Activated CD4-positive, alpha-beta T cell treated with anti-CD3 and anti-CD28 coated beads, Interleukin-10, Interleukin-2, amounts not matched to agents 100 ng/mL and 50 ng/mL, durations not matched to agents 16 hours and 8 hours (primary cell): ENCODE measurements at regions not wholly inside any gene's neighbourhood (a gene's known extent, or its start where the extent isn't known, plus 50 kb on each side); places are given as distances from the start of the nearest gene placed in this dataset.

ENCODE experiments used
- DNase-seq: peaks from one replicate; pipeline ENCODE4 v3.0.0-alpha.2; 2020

DNA sequence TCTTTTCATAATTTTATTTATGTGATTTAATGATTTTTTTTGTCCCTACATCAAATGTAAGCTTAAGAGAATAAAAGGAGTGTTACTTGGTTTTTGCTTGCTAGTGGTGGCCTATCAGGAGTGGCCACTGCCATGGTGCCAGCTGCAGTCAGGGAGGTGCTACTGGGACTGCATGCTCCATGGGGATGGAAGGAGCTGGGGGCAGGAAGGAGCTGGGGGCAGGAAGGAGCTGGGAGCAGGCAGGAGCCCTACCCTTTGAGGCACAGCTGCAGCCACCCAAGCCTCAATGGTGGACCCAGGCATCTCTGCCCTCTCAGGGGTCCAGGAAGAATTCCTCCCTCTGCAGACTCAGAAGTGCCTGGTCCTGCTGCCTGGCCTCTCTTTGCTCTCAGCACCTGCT lies 796.0 kb downstream of the SLC16A7 start:
- no peak for DNase-seq

DNA sequence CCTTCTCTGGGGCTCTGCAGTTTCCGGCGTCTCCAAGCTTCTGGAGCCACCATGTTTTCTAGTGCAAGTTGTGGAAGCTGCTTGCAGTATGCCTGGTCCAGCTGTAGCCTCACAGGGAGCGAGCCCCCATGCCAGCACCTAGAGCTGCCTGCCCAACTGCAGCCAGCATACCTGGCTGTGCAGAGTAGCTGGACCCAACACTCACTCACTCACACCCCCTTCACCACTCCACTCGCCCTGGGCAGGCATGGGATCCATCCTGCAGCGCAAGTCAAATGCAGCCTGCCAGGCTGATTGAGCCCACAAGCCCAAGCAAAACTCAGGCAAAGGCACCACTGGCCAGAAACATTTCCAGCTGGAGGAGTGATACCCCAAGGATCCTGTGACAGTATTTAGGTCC lies 797.3 kb downstream of the SLC16A7 start:
- no peak for DNase-seq

DNA sequence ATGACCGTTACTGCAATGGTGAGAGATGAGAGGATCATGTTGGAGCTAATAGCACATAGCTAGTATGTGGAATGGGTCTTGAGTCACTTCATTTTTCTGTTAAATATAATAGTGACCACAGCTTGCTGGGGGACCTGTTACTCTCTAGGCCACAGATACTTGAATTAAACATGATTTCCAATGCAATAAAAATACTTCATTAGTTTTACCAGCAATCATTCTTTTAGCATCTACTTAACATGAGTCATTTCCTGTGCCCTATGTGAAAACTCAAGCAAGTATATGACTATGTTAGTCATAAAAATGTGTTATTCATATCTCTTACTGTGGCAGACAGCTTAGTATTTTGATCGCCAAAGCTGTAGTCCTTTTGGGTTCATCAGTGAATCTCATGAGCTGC lies 798.8 kb downstream of the SLC16A7 start:
- no peak for DNase-seq

DNA sequence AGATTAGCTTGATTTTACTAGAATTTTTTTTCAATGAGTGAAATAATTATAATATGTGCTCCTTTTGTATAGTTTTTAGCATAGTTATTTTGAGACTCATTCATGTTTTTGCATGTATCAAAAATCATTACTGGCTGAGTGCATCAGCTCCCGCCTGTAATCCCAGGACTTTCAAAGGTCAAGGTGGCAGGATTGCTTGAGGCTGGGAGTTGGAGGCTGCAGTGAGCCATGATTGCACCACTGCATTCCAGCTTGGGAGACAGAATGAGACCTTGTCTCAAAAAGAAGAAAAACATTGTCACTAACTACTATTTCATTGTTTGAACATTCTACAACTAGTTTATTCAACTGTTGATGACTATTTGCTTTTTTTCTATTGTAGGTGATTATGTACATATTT lies 802.7 kb downstream of the SLC16A7 start:
- DNase-seq = no peak

DNA sequence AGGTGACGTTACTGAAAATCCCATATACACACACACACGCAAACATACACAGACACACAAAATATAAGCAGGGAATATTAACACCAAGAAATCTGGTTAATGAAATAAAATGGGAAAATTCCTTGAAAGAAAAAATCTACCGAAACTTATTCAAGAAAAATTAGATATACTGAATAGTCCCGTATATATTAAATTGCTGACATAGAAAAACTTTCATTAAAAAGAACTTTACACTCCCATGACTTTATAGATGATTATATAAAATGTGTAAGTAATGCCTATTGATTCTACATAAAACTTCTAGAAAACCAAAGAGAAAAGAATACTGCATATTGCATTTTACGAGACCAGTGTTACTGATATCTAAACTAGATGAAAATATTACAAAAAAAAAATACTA lies 803.2 kb downstream of the SLC16A7 start:
- DNase-seq = no peak

DNA sequence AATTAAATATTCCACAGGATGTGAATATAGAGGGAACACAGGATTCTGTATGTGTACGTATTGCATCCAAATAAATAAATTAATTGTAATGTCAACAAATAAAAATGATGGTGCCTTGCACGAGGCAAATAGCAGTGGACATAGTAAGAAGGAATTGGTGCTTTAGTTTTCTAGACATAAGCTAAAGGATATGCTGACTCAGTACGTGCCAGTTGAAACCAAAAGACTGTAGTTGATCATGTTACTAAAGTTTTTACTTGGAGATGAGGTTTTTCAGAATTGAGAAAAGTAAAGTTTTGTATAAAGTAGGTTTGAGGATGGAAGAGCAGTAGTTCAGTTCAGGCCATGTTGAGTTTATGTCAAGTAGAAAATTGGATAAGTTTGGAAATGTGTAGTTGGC lies 807.2 kb downstream of the SLC16A7 start:
- no peak for DNase-seq

DNA sequence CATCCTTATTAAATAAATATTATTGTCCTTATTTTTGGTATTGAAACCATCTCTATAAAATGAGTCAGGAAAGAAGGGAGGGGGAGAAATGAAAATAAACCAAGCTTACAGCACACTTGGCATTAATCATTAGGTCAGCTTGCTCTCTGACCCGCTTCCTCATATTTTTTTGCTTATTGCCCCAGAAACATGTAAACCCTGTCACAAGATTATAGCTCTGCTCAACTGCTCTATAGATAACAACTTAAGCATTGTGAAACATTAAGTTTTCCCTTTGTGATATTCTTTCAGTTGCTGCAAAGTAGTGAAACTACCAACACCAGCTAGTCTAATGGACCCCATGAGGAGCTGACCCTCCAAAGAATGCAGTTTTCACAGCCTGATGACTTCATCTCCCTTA lies 819.5 kb downstream of the SLC16A7 start:
- no peak for DNase-seq

DNA sequence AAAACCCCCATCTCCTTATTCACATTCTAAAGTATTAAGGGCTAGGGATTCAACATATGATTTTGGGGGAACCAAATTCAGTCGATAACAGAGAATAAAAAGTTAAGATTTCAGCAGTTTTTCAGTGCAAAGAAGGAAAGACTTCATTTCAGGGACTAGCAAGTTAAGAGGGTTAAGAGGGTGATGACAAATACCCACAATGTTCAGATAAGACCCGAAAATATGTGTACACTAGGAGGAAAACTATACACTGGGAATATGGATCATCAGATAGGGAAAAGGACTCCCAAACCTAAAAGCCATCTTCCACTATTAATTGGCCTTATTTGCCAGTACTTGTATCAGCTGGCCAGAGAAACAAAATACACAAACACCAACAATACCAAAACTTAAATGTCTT lies 824.2 kb downstream of the SLC16A7 start:
- DNase-seq = no peak

DNA sequence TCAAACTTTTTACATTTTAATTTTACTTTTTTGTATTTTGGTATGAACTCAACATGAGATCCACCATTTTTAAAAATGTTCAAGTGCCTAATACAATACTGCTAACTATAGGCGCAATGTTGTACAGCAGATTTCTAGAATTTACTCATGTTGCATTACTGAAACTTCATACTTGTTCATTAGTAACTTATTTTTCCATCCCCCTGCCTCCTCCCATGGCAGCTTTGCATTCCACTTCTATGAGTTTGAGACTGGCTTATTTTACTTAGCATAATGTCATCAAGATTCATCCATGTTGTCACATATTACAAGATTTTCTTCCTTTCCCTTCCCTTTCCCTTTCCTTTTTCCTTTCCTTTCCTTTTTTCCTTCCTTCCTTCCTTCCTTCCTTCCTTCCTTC lies 825.9 kb downstream of the SLC16A7 start:
- no peak for DNase-seq

DNA sequence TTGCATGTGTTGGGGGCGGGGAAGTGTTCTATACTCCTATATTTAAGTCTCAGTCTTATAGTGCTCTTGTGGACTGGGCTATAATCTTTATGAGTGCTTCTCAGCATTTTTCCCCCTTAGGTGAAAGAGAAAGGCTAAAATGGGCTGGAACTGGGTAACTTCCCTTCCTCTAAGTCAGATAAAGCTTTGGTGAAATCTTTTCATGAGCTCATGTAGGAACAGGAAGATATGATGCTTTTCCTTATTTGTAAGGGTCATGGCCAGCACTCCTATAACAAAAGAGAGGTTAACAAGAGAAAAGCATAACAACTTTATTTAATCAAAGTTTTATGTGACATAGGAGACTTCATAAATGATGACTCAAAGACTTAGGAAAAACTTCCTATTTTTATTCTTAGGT lies 841.5 kb downstream of the SLC16A7 start:
- DNase-seq = no peak

DNA sequence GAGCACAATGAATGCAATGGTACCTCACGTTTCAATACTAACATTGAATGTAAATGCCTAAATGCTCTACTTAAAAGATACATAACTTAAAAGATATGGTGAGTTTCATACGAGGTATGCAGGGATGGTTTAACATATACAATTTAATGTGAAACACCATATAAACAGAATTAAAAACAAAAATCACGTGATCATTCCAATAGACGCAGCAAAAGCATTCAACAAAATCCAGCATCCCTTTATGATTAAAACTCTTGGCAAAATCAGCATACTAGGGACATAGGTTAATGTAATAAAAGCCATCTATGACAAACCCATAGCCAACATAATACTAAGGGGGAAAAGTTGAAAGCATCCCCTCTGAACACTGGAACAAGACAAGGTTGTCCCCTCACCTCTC lies 845.7 kb downstream of the SLC16A7 start:
- DNase-seq = no peak

DNA sequence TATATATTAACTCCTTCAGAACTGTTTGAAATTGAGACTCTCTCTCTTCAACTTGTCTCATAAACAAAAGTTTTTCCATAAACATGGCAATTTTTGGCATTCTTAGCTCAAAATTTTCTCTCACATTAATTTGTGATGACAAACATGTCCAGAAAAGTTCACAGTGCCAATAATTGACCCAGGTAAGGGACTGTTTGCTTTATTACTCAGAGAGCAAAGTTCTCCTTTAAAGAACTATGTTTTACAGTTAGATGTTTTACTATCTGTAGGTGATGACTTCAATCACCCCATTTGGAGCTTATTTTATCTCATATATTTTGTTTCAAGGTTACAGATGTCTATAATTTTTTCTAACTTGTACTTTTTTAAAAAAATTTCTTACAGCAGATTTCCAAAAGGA lies 855.6 kb downstream of the SLC16A7 start:
- no peak for DNase-seq

DNA sequence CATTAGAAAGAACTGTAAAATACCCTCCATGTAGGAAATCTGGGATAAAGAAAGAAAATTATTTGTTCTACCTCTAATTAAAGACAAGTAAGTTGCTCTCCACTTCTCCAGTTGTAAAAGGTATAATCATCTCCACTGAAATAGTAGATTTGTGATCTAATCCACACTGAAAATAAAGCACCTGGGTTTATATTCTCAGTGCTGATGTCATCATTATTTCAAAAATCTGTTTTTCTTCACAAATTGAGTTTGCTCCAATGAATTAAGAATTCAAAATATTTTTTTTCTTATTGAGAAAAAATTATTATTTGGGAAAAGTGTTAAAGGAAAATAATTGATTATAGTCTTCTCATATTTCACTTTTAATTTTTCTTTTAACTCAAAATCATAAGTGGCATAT lies 869.2 kb downstream of the SLC16A7 start:
- DNase-seq = no peak

DNA sequence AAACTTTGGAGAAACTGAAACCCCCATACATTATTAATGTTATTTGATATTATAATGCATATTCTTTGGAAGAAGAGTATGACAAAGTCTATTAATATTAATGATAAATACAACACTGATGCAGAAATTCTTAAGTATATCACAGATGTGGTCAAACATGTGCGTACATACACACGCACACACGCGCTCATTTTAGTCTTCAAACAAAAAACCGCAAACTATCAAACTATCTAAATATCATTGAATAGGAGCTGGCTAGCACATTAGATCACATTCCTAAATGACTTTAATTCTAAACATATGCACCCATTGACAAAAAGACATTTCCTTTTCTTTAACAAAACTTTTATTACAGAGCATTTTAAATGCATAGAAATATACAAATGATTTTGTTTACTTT lies 872.7 kb downstream of the SLC16A7 start:
- no peak for DNase-seq

DNA sequence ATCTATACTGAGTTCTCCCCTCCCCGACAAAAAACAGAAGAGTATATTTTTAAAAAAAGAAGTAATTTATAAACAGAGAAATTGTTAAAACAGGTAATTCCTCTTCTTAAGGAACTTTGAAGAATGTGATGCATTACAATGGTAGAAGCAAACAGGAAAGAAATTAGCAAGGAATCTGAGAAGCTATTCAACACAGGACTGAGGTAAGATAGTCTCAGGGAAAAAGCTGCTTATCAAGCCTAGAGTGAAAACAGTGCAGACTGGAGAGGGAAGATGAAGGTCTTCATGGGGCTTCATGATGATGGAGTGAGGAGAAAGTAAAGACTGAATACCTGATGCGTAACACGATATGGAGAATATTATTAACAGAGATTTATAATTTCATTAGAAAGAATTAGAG lies 880.0 kb downstream of the SLC16A7 start:
- DNase-seq = no peak

DNA sequence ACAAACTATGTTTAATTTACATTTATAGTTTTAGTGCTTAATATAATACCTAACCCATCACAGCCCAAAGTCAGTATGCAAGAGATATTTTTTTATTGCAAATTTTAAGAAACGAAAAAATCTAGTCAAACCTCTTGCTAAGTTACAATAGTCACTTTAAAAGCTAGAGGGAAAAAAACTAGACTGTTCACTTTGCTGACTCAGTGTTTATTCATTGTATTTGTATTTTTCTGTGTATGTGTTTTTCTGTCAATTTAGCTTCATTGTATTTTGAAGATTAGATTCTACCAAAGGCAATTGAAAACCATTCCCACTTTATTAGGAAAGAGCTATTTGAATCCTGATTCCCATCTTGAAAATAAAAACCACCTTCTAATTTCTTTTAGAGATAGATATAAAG lies 891.5 kb downstream of the SLC16A7 start:
- no peak for DNase-seq

DNA sequence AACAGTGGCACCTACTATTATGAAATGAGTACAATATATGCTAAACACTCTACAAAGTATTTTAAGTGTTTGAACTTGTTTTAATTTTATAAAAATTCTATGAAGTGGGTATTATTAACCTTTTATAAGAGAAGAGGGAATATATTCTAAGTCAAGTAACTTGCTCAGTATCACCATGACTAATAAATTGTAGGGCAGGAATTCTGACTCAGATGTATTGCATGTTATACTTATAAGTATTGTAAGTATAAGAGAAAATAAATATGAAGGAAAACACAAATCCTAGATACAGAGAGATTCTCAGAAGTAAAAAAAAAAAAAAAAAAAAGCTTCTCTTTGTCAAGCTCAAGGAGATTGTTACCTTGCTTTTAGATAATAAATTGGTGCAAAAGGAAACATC lies 893.2 kb downstream of the SLC16A7 start:
- DNase-seq = no peak

DNA sequence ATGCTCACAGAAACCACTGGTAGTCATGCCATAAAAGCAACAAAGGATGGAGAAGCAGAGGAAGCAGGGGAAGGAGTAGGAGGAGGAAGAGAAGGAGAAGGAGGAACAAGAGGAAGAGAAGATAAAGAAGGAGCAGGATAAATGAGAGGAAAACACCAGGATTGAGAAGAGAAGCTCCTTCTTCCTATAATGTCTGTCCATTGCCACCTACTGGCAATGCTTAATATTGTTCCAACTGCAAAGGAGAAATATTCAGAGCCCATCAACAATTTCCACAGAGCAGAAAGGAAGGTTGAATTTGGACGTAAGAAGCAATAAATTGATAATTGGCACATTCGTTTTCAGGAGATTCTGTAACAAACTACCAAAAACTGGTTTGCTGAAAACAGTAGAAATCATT lies 898.4 kb downstream of the SLC16A7 start:
- DNase-seq = no peak

DNA sequence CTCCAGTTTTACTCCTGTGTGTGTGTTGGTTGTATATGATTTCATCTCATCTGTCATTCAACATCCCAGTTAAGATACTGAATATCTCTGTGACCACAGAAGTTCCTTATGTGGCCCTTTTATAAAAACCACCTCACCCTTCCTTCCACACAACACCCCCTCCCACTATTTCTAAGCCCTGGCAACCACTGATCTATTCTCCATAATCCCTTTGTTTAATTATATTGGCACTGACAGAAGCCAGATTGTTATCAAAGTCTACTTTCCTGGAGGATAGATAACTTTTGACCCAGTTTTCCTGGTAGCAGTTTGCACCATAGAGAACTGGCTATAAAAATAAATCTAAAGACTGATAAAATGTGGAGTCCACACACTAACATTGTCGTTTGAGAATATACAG lies 902.8 kb downstream of the SLC16A7 start:
- no peak for DNase-seq

DNA sequence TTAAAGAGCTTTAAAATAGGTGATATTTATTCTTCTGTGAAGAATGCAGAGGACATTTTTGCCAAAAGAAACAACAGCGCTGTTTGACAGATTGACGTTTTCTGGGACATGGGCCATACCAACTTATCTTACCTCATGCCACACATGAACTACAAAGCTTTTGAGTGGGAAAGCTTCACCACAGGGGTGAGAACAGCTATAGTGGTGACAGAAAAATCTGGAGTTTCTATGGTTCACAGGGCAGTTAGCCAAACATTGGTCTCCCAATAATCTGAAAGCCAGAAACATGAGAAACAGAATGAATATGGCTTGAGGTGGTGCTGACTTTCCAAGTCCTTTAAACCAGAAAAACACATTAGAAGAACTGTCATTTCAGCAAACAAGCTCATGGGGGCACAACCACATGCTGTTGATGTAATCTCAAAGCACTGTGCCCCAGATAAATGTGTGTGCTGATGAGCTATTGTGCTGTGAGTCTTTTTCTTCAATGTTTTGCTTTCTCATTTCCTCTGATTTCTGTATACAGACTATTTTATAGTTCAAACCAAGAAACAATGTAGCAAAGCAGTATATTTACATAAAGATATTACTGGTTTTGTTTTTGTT lies 905.4 kb downstream of the SLC16A7 start:
- no peak for DNase-seq

DNA sequence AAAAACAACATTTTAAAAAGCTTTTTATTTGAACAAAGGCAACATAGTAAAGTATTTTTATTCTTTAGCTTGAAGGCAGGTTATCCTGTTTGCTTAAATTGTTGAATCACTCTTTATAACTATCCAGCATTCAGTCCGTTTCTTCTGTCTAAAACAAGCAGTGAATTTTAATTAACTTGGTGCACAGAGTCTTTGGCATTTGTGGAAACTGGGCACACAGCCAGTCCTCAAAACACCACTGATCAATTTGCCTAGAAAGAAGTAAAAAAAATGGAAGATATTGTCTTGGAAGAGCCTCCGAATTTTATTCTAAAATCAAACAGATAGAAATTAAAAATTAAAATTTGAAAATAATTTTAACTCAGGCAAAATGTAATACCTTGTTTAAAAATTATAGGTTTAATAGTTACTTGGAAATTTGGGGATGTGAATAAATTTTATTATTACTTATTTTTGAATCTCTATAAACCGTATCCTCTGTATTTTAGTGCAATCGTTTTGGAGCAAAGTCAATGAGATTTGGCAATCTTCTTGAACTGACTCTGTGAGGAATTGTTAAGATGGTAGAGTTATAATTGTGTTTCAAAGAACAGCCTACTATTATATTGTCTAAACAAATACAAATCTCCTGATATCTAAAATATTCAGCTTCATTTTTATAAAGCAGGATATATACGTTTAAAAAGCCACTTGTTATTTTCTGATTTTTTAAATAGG lies 927.0 kb downstream of the SLC16A7 start:
- DNase-seq = no peak

DNA sequence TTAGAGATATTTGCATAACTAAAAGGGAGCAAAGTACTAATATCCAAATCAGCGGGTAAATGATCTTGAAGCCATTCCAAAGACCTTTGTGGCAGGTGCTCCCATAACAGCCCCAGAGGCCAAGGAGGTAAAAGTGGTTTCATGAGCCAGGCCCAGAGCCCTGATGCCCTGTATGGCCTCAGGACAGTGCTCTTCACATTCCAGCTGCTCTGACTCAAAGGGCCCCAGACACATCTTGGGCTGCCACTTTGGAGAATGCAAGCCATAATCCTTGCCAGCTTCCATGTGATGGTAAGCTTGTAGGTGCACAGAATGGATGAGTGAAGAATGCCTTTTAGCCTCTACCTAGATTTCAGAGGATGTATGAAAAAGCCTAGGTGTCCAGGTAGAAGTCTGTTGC lies 933.4 kb downstream of the SLC16A7 start:
- no peak for DNase-seq

DNA sequence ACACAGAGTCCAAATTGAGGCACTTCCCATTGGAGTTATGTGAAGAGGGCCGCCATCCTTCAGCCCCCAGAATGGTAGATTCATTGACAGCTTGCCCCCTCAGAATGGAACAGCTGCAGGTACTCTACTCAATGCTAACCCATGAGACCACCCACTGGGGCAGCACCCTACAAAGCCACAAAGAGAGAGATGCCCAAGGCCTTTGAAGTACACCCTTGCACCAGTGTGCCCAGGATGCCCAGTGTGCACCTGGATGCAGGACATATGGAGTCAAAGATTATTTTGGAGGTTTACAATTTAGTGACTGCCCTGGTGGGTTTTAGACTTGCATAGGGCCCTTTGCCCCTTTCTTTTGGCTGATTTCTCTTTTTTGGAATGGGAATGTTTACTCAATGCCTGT lies 933.9 kb downstream of the SLC16A7 start:
- DNase-seq = no peak

DNA sequence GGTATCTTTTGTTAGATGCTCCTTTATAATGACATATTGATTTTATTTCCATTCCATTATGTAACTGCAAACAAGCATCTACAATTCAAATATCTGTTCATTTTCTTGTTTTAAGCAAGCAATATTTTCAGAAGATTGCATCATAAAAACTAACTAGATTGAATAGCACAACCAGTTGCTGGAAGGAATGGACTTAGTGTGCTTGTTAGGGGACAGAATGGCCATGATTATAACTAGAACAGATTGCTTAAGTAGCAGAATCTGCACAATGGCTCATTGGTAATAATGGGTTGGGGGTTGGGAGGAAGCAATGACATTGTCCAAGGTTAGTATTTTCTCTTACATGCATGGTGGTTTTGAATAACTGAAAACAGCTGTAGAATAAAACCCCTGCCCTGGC lies 939.5 kb downstream of the SLC16A7 start:
- DNase-seq = no peak

DNA sequence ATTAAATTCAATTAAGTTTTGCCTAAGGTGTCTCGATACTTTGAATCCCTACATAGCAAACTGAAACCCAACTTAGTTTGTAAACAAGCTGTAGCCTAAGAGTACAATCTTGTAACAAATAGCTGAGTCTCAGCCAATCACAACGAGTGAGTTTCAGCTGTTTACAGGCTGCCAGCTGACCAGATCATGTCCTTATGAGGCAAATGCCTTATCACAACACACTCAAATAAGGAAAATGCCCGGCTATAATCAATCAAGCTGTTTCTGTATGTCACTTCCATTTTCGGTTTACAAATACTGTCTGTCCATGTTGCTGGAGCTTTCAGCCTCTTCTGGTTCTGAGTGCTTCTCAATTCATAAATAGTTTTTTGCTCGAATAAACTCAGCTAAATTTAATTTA lies 943.8 kb downstream of the SLC16A7 start:
- DNase-seq = no peak
